ENCODE measurements at regions not wholly inside any gene's neighbourhood (a gene's known extent, or its start where the extent isn't known, plus 50 kb on each side); places are given as distances from the start of the nearest gene placed in this dataset.
"Not testable (repeated sequence)": the region's sequence is repeated elsewhere in the genome, so short reads cannot be mapped to it uniquely, and the experiment has no call there.

DNA sequence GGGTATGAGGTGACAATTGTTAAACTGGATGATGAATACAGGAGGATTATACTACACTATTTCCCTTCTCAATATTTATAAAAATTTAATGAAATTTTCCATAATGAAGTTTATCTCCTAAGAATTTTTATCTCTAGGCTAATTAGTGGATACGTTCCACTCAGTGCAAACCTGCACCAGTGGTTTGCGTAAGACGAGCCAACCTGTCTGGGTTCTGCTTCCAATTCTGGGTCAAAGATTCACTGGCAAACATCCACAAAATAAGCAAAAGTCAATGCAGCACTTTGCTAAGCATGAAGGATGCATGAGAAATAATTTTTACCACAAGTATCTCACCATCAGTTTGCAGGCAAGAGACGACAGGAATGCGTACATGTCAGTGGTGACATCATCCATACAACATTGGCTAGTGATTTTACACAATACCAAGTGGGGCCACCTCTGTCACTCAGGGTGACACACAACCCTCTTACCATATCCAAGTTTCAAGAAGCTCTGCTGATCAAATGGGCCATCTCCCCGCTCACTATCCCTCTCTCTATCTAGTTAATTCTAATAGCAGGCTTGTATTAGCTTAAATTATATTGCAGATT lies 51.7 kb downstream of the FAM50B start:
- no peak for DNase-seq (ENCODE audit: low read depth)

DNA sequence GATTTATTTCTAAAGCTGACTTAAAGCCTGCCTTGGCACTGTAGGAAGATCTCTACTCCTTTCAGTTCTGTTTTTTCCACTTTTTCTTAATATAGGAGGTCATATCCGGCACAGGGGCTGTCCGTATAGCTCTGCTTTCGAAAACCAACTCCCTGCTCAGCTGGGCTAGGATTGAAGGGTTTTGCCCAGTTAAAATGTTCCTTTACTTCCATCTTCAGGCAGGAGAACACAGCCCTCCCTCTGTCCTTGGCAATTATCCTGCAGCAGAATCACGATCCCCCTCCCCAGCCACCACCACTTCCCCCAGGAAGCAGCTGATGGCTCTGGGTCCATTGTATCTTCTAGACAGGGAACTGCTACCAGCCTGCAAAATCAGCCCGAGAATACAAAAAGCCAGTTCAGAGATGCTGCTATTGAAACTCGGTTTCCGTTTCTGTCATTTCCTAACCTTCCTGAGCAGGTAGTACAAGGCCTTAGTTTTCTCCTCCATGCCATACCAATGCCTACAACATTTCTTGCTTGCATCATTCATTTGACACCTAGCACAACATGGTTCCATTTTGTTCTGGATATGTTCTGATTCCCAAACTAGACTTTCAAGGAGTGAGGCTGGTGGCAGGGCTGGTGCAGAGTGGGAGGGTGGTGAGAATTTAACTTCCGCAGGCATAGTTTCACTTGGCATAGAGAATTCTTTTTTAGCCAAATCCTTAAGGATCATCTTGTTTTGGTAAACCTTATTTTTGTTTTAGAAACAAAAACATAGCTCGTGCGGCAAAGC lies 53.9 kb downstream of the FAM50B start:
- no peak for DNase-seq (ENCODE audit: low read depth)

DNA sequence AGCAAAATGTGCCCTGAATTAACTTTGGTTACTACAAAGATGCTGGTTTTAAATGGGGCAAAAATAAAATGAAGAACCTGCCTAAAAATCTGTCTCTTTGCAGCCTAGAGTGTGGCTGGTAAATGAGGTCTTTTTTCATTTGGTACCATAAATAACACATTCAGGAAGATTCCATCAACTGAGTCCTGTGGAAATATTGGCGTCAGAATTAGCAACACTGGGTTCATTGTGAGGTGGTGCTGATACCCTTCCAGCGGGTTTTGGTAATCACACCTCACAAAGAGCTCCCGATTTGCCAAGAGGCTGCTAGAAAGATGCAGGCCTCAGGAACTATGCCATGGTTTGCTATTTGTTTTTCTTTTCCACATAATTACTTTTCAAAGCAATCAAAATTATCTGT lies 55.3 kb downstream of the FAM50B start:
- DNase-seq (ENCODE audit: low read depth): no peak

DNA sequence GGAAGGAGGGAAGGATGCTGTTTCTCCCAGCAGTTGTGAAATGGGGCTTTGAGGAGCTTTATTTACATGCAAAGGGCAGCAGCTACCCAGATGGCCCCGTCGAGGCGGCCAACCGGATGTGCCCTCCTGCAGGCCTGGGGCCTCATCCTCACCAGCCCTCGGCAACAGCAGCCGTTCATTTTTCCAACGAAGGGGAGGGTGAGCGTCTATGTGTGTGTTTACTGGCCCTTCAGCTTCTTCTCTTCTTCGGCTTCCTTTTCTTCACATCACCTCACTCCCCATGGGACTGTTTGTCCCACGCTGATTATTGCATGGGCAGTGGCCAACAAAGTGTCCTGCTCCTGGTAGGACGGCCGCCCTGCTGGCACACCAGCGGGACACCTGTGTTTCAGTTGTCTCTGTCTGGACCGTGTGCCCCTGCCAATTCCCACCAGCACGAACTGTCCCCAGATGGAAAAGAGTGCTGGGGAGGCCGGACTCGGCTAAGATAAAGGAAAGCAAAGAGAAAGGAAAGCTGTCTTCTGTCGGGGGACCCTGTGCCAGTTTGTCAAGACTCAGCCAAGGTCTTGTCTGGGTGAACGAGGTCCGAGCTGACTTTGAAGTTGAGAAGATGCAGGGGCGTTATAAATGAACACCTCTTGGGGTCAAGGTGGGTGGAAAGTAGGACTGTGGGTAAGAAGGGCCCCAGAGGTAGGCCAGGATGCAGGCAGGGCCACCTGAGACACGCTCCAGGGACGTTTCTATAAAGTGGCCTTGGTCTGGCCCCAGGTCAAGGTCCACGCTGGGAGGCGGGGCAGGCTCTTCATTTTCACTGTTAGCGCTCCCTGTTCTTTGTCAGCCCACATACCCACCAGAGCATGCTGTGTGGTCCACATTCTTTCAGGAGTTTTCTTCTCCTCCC lies 57.0 kb downstream of the FAM50B start:
- no peak for DNase-seq (ENCODE audit: low read depth)

DNA sequence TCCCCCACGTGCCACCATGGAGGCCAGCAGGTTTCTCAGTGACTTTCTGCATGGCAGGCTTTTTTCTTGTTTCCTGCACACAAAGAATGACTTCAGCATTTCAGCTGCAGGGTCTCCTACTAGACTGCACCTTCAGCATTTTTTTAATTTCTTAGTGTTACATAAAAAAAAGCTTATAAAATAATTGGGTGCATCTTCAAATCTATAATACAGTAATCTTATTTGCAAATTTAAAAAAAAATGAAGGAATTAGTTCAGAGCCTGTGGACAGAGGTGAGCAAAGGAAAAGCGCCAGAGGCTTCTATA lies 57.6 kb downstream of the FAM50B start:
- DNase-seq (ENCODE audit: low read depth): no peak

DNA sequence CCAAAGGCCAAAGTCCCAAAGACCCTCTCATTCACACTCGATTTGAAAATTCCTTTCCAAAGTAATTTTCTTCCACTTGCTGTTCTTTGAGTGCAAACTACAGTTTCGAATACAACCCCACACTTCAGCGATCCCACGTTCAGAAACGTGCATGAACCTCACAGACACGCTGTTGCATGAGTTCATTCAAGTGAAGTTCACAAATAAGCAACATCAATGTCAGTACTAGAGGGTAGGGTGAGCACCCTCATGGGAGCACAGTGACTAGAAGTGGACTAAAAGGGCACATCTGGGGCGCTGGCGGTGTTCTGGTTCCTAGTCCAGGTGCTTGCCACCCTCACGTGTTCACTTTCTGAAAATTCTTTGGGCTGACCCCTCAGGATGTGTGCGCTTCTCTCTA lies 59.0 kb downstream of the FAM50B start:
- DNase-seq (ENCODE audit: low read depth): no peak

DNA sequence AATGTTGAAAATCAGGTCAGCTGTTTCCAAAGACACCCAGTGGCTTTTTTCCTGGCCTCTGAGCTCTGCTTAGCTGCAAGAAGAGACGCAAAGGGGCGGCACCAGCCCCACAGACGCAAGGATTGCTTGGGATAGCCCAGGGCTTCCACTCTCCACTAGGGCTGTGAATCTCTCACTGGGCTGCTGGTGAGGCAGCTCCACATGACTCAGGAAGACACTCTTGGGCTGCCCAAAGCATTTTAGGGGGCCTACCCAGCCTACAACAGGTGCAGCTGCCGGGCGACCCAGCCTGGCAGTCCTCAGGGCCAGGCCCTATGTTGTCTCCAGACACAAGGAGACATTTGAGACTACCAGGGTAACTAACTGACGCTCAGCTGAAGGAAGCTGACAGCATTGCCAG lies 59.8 kb downstream of the FAM50B start:
- no peak for DNase-seq (ENCODE audit: low read depth)

DNA sequence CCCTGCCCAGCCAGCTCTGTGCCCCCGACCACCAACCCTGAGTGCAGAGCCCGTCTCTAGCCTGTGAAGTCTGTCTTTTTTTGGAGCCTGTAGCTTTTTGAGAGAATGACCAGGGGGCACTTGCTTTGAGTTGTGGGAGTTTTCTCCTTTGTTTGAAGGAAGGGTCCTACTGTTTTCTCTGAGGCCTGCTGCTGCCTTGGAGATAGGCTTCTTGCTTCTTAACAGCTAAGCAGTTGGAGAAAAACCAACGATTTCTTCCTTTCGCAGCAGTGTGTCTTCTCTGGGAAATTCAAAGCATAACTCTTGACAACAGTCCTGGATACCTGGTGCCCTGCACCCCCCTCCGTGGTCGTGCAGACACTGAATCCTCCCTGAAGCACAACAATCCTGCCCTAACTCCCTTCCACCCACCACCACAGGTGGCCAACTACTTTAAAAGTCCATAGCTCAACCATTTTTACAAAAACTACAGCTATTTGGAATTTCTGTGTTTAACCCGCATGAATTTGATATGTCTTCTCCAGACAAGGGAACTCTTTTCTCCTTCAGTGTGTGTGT lies 61.0 kb downstream of the FAM50B start:
- DNase-seq (ENCODE audit: low read depth): no peak

DNA sequence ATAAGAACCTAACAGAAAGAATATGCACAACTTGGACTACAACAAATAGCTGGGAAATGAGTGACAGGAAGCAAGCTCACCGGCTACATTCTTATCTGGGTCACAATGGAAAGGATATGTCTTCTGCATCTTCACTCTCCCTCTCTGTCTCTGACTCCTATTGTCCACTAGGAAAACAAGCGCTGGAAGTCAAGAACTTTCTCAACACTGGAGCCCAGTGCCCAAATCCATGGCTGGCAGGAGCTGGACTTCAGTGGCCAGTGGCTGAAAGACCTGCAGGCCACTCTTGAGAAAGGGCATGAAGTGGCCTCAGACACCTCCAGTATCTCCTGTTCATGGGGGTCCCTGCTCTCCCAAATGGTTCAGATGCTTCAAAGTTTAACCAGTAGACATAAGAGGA lies 62.0 kb downstream of the FAM50B start:
- DNase-seq (ENCODE audit: low read depth): peak; percentile 29

DNA sequence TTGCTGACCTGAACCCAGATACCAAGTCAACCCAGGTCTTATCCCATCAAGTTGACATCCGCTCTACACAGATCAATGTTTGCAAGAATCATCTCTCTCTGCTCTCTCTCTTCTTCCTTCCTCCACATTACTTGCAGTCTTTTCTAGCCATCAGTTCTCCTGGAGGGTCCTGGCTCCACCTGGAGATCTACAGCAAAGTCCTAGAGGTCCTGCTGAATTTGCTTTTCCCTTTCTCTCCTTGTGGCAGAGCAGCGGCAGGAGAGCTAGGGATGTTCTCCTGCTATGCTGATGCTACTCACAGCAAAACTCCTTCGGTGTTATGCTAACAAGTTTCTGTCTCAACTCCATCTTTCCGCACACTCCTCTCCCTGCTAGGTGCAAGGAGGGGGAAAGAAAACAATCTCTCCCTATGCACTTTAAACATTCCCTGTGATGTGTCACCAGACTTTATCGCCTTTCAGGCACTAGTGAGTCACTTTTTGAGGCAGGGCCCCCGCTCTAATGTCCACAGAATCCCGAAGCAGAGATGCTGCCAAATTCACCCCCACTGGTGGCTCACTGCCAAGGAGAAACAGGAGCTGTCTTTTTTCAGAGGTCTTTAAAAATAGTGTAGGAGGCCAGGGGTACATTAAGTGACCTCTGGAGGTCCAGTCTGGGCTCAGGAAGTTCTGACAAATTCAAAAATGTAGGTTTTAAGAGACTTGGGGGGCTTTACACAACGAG lies 62.6 kb downstream of the FAM50B start:
- peak; percentile 97 for DNase-seq (ENCODE audit: low read depth)

DNA sequence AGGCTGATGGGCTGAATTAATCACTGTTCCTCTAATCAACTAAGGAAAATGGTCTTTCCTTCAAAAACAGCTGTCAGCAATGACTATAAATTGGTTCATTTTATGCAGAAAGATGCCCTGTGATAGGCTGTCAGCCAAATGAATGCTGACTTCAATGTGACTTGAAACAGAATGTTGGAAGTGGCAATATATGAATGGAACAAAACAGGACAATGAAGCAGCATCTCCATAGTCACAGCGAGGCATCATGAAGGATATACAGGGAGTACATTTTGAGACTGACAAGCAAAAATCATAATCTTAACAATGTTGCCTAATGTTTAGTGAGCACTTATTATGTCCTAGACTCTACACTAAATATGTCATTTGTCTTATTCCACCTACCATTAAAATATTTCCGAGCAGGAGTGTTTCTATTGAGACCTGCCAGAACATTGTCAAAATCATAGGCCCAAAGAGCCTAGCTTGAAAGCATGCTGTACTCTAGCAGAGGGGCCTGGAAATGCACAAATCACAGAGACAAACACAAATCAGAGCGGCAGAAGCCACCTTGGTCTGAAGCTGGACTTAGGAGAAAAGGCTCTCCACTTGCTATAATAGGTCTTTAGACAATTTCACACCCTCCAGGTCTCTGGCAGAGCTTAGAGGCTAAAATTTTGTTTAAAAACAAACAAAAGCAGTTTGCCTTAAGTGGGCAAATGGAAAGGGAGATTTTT lies 63.3 kb downstream of the FAM50B start:
- peak; percentile 56 for DNase-seq (ENCODE audit: low read depth)

DNA sequence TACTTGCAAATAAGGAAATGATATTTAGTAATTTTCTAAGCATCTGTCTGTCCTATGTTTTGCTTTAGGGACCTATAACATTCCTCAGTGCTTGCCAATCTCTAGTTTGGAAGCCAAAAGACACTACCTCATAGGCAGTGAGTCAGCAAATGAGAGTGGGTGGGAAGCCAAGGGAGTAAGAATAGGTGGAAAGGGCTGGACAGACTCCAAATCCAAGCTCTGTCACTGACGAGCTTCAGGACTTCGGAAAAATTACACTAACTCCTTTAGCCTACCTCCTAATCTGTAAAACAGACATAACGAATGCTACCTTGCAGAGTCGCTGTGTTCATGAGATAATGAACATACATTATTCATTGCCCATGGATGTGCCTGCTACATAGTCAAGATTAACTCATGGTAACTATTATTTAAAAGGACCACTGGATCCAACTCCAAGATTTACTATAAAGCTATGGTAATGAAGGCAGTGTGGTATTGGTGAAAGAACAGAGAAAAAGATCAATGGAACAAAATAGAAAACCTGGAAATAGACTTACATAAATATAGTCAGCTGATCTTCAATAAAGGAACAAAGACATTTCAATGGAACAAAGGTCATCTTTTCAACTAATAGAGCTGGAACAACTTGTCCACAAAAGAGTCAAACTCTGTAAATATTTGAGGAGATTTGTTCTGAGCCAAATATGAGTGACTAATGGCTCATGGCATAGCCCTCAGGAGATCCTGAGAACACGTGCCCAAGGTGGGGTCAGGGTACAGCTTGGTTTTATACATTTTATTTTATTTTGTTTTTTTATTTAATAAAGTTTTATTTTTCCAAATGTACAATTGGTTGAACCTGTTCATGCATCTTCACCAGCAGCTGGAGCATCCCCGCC lies 64.1 kb downstream of the FAM50B start:
- peak; percentile 100 for DNase-seq (ENCODE audit: low read depth)

DNA sequence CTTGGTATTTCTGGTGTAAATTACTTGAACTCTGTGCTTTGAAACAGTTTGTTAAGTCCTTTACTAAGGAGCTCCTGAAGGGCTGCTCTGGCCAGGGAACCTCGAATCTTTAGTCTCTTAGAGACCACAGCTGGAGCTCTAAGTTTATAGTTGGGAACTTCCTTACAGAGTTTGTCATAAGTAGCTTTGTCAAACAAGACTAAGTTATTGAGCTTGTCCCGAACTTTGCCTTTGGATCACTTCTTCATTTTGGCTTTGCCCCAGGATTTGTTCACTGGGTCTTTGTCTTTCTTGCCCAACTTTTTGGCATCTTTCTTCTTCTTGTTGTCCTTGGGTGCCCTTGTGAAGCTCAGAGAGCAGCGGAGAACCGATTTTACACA lies 64.8 kb downstream of the FAM50B start:
- no peak for DNase-seq (ENCODE audit: low read depth)

DNA sequence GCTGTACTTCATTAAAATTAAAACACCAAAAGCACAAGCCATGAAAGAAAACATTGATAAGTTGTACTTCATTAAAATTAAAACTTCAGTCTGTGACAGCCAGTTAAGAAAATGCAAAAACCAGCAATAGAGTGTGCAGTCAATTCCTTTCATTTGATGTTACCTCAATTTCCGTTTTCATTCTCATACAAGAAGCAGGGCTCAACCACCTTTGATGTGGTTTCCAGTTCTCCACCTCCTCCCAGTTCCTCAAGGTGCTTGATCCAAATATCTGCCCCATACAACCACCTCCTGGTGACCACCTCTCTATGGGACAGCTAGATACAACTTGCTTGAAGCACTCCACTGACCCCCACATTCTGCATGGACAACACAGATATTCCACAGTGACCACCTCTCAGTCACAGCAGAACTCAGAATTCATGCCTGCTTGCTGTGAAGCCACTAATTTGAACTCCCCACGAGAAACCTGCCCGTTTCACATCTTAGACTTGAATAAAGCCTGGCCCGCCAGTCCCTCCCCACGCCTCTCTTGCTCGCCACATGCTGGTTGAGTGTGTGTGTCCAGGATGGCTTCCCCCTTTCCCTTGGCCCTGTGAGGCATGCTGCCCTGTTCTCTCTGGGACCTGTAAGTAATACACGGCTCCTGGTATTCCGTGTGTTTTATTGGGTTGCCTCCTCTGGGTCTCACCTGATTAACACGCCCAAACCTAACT lies 66.1 kb downstream of the FAM50B start:
- no peak for DNase-seq (ENCODE audit: low read depth)

DNA sequence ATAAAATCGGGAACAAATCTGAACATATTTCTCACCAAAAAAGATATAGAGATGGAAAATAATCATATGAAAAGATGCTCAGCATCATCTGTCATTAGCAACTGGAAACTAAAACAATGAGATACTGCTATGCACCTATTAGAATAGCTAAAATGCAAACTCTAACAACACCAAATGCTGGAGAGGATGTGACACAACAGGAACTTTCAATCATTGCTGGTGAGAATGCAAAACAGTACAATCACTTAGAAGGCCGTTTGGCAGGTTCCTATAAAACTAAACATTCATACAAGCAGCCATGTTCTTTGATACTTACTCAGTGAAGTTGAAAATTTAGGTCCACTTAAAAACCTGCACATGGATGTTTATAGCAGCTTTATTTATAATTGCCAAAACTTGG lies 67.0 kb downstream of the FAM50B start:
- no peak for DNase-seq (ENCODE audit: low read depth)

DNA sequence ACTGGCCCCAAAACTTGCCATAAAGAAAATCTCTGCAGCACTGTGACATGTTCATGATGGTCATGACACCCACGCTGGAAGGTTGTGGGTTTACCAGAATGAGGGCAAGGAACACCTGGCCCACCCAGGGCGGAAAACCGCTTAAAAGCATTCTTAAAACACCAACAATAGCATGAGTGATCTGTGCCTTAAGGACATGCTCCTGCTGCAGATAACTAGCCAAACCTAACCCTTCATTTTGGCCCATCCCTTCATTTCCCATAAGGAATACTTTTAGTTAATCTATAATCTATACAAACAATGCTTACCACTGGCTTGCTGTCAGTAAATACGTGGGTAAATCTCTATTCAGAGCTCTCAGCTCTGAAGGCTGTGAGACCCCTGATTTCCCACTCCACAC lies 67.6 kb downstream of the FAM50B start:
- DNase-seq (ENCODE audit: low read depth): not testable (repeated sequence)

DNA sequence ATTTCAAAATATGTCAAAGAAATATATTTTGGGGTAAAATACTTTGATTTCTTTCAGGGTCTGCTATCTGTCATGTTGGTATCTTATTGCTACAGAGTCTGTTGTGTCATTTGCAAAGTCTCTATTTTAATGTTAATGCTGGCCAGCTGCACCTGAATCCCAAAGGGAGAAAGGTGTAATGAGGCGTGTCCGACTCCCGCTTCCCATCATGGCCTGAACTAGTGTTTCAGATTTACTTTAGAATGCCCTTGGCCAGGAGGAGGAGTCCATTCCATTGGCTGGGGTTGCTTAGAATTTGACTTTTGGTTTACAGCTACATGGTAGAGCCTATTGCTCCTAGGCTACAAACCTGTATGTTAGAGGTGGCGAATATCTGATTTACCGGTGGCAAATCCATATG lies 69.3 kb downstream of the FAM50B start:
- no peak for DNase-seq (ENCODE audit: low read depth)

DNA sequence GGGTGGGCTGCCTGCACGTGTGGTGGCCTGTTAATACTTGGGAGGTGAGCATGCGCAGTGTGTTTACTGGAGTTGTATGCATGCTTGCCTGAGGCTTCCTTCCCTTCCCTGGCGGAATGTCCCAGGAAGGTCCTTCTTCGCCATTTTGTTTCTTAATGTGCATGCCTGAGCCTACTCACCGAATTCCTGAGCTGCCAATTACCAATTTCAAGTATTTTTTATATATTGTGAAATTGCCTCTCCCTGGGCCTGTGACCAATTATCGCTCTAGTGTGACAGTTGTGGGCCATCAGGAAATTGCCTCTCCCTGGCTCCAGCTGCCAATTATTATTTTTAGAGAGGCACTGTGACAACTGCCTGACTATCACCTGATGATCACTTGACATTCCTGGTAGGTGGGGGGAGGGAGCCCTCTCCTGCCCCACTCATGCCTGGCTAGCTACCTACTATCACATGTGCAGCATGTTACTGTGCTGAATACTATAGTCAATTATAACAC lies 70.0 kb downstream of the FAM50B start:
- peak; percentile 70 for DNase-seq (ENCODE audit: low read depth)

DNA sequence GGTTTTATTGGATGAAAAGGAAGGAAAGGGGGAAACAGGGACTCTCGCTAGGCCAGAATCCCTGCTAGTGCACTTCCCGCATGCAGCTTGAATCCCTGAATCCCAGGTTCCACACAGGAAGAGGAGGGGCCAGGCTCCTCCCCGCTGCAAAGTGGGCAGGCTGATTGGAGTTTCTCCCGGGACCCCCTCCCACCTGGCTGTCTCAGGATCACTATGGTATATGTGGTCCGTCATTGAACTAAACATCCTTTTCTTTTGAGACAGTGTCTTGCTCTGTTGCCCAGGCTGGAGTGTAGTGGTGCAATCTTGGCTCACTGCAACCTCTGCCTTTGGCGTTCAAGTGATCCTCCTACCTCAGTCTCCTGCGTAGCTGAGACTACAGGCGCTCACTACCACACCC lies 70.7 kb downstream of the FAM50B start:
- DNase-seq (ENCODE audit: low read depth): no peak
